HFFc6 (cell line): ENCODE measurements at regions not wholly inside any gene's neighbourhood (a gene's known extent, or its start where the extent isn't known, plus 50 kb on each side); places are given as distances from the start of the nearest gene placed in this dataset.

ENCODE experiments used
- DNase-seq: peaks from one replicate; pipeline ENCODE4 v3.0.0-alpha.2; 2018
- H3K27ac Mint-ChIP-seq: 2 replicates; pipeline ENCODE4 v1.8.0; 2020; ENCODE audit warnings: mild to moderate bottlenecking, mixed read lengths
- H3K27me3 Mint-ChIP-seq: 2 replicates; pipeline ENCODE4 v1.8.0; 2021; ENCODE audit warnings: mild to moderate bottlenecking, moderate library complexity, mixed read lengths; ENCODE audit not compliant: insufficient read depth
- H3K36me3 Mint-ChIP-seq: 2 replicates; pipeline ENCODE4 v1.8.0; 2021; ENCODE audit warnings: low read depth, mixed read lengths
- H3K4me1 Mint-ChIP-seq: 2 replicates; pipeline ENCODE4 v1.8.0; 2020; ENCODE audit warnings: low read depth, mixed read lengths
- H3K4me3 Mint-ChIP-seq: 2 replicates; pipeline ENCODE4 v1.8.0; 2020; ENCODE audit warnings: mild to moderate bottlenecking, moderate library complexity, mixed read lengths
- H3K9me3 Mint-ChIP-seq: 2 replicates; pipeline ENCODE4 v1.8.0; 2020; ENCODE audit warnings: mild to moderate bottlenecking, mixed read lengths
- TF ChIP-seq, protein P1 (sequence below): fragments of 200-600 bp; sonication (generic); IDR thresholded peaks from 2 replicates; pipeline ENCODE4 v1.5.0; 2021; ENCODE audit warnings: antibody characterized with exemption, mild to moderate bottlenecking

GRCh38 chr6:21323577-21323976 is 270.0 kb upstream of the SOX4 start:
- no peak overlapping the region for H3K4me3 Mint-ChIP-seq
- H3K4me1 Mint-ChIP-seq = no peaks in the 10 kb centered on the region
- H3K27me3 Mint-ChIP-seq = peaks cover 5% of the 10 kb centered on the region
- no peak for DNase-seq
- H3K27ac Mint-ChIP-seq = no peak overlapping the region
- H3K9me3 Mint-ChIP-seq = peaks cover 14% of the 10 kb centered on the region
- TF ChIP-seq, protein P1, sequence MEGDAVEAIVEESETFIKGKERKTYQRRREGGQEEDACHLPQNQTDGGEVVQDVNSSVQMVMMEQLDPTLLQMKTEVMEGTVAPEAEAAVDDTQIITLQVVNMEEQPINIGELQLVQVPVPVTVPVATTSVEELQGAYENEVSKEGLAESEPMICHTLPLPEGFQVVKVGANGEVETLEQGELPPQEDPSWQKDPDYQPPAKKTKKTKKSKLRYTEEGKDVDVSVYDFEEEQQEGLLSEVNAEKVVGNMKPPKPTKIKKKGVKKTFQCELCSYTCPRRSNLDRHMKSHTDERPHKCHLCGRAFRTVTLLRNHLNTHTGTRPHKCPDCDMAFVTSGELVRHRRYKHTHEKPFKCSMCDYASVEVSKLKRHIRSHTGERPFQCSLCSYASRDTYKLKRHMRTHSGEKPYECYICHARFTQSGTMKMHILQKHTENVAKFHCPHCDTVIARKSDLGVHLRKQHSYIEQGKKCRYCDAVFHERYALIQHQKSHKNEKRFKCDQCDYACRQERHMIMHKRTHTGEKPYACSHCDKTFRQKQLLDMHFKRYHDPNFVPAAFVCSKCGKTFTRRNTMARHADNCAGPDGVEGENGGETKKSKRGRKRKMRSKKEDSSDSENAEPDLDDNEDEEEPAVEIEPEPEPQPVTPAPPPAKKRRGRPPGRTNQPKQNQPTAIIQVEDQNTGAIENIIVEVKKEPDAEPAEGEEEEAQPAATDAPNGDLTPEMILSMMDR = no peak
- H3K36me3 Mint-ChIP-seq = no peaks in the 10 kb centered on the region; the same call in 1 of the 2 replicates

DNA sequence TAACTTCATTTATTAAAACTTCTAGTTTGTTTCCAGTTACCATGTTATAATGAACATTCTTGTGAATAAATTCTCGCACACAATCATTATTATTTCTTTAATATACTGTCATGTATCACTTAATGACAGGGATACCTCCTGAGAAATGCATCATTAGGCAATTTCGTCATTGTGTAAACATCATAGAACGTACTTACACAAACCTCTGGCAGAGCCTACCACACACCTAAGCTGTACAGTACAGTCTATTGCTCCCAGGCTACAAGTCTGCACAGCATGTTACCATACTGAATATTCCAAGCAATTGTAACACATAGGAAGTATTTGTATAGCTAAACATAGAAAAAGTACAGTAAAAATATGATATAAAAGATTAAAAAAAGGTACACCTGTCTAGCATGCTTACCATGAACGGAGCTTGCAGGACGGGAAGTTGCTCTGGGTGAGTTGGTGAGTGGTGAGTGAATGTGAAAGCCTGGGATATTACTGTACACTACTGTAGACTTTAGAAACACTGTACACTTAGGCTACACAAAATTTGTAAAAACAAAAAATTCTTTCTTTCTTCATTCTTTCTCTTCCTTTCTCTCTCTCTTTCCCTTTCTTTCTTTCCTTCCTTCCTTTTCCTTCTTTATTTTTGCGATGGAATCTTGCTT is 268.2 kb upstream of the SOX4 start:
- no peaks in the 10 kb centered on the region for H3K9me3 Mint-ChIP-seq
- no peak for DNase-seq
- no peak overlapping the region for H3K27ac Mint-ChIP-seq
- no peak overlapping the region for H3K4me3 Mint-ChIP-seq
- TF ChIP-seq, protein P1 = no peak
- H3K27me3 Mint-ChIP-seq = peaks cover 7% of the 10 kb centered on the region
- H3K4me1 Mint-ChIP-seq = no peaks in the 10 kb centered on the region
- H3K36me3 Mint-ChIP-seq = no peaks in the 10 kb centered on the region

DNA sequence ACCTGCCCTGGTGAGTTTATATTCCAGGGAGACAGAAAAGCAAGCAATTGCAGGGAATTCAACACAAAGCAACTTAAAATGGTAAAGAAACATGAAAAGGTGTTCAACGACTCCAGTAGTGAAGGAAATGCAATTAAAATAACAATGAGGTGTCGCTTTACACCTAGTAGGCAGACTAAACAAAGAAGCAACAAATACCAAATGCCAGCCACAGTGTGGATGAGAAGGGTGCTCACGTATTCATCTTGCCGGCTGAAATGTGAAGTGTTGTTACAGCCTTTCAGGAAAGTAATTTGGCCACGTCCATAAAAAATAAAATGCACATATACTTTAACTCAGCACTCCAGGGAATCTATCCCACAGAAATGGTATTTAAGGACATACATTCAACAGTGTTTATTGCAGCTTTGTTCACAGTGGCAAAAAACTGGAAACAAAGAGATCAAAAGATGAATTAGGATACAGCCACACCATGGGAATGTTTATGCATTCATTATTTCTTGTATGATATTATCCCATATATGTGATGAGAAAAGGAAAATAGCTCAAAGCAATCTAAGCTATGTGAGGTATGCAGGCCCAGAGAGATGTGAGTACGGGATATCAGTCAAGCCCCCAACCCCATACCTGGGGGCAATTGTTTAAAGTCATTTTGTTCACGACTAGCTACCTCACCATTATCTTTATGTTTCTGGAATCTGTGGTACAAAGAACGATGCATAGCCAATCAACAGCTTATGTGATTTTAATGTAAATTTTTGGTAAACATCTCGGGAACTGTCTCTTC is 266.0 kb upstream of the SOX4 start:
- H3K36me3 Mint-ChIP-seq = no peaks in the 10 kb centered on the region
- no peak overlapping the region for H3K27ac Mint-ChIP-seq
- H3K4me1 Mint-ChIP-seq = no peaks in the 10 kb centered on the region
- no peak for DNase-seq
- TF ChIP-seq, protein P1 = no peak
- H3K4me3 Mint-ChIP-seq = no peak overlapping the region
- H3K27me3 Mint-ChIP-seq = peaks cover 7% of the 10 kb centered on the region
- H3K9me3 Mint-ChIP-seq = no peaks in the 10 kb centered on the region

DNA sequence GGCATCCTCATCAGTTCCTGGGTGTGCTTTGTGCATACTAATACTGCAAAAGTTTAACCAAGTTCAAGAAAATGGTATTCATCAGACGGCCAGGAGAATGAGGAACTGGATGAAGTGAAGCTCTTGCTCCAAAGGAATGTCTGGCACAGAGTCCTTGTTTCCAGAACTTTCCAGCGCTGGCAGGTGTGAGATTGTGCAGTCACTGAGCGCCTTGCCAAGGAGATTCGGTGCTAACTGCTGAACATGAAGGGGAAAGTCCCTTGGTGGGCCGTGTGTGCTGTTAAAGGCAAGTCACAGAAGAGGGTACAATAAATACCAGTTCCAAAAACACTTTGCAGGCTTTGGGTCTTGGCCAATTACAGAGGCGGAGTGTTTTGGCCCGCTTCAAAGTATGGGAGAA is 262.3 kb upstream of the SOX4 start:
- no peaks in the 10 kb centered on the region for H3K4me1 Mint-ChIP-seq
- TF ChIP-seq, protein P1 = no peak
- no peak for DNase-seq
- no peak overlapping the region for H3K4me3 Mint-ChIP-seq
- H3K36me3 Mint-ChIP-seq = no peaks in the 10 kb centered on the region
- peaks cover 5% of the 10 kb centered on the region; the same call in 1 of the 2 replicates for H3K27me3 Mint-ChIP-seq
- no peak overlapping the region for H3K27ac Mint-ChIP-seq
- H3K9me3 Mint-ChIP-seq = no peaks in the 10 kb centered on the region

DNA sequence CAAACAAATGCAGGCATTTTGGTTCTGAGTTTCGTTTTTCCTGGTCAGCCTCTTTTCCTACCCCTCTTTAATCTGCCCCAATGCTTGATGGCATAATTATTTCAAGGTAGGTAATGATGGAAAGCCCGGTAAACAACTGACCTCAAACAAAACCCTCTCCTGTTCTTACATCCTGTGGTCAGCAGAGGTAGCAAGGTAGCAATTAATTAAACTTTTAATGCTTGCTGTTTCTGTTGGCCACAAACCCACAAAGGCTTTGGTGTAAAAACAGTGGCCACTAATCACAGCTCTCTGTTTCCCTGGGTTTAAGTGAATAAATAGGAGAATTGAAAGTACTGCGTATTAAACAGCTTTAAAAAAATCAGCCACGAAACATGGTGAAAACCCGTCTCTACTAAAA is 261.5 kb upstream of the SOX4 start:
- peaks cover 2% of the 10 kb centered on the region; the same call in 1 of the 2 replicates for H3K27me3 Mint-ChIP-seq
- H3K9me3 Mint-ChIP-seq = no peaks in the 10 kb centered on the region
- TF ChIP-seq, protein P1 = no peak
- DNase-seq = no peak
- H3K36me3 Mint-ChIP-seq = no peaks in the 10 kb centered on the region
- H3K27ac Mint-ChIP-seq = no peak overlapping the region
- H3K4me1 Mint-ChIP-seq = no peaks in the 10 kb centered on the region
- no peak overlapping the region for H3K4me3 Mint-ChIP-seq
